ENCODE measurements at regions not wholly inside any gene's neighbourhood (a gene's known extent, or its start where the extent isn't known, plus 50 kb on each side); places are given as distances from the start of the nearest gene placed in this dataset.

DNA sequence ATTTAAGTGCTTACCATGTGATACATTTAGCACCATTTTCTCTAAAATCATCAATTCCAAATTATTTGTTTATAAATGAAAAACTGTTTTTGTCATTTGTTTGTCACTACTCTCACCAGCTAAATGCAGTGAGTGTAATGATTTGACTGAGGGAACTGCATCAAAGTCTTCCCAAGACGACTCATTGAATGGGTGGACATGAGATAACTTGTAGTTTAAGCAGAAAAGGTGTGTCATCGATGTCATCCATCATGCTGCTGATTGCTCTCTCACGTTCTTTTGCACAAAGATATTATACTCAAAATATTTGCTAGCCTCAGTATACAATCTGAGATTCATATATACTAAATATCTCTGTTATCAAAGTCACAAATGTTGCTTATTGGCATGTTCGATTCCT is 366.5 kb downstream of the IRS2 start:
- TF ChIP-seq, protein P1, sequence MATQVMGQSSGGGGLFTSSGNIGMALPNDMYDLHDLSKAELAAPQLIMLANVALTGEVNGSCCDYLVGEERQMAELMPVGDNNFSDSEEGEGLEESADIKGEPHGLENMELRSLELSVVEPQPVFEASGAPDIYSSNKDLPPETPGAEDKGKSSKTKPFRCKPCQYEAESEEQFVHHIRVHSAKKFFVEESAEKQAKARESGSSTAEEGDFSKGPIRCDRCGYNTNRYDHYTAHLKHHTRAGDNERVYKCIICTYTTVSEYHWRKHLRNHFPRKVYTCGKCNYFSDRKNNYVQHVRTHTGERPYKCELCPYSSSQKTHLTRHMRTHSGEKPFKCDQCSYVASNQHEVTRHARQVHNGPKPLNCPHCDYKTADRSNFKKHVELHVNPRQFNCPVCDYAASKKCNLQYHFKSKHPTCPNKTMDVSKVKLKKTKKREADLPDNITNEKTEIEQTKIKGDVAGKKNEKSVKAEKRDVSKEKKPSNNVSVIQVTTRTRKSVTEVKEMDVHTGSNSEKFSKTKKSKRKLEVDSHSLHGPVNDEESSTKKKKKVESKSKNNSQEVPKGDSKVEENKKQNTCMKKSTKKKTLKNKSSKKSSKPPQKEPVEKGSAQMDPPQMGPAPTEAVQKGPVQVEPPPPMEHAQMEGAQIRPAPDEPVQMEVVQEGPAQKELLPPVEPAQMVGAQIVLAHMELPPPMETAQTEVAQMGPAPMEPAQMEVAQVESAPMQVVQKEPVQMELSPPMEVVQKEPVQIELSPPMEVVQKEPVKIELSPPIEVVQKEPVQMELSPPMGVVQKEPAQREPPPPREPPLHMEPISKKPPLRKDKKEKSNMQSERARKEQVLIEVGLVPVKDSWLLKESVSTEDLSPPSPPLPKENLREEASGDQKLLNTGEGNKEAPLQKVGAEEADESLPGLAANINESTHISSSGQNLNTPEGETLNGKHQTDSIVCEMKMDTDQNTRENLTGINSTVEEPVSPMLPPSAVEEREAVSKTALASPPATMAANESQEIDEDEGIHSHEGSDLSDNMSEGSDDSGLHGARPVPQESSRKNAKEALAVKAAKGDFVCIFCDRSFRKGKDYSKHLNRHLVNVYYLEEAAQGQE (IDR thresholded peaks at IDR 0.05; ENCODE audit: insufficient read depth in 1 of 2, low read depth in 2 of 2, low read length in 2 of 2), result no peak
- TF ChIP-seq TAF1 (IDR thresholded peaks at IDR 0.05; ENCODE audit: borderline replicate concordance, insufficient read depth, low read length) (no peak), FOXP2 (optimal IDR thresholded peaks at IDR 0.05; ENCODE audit: borderline replicate concordance, extremely low read depth, extremely low read length, insufficient read depth) (no peak), POLR2AphosphoS5 (IDR thresholded peaks at IDR 0.05; ENCODE audit: low read depth, low read length) (no peak), SIN3A (IDR thresholded peaks at IDR 0.05; ENCODE audit: borderline replicate concordance, insufficient read depth, low read length) (no peak)

DNA sequence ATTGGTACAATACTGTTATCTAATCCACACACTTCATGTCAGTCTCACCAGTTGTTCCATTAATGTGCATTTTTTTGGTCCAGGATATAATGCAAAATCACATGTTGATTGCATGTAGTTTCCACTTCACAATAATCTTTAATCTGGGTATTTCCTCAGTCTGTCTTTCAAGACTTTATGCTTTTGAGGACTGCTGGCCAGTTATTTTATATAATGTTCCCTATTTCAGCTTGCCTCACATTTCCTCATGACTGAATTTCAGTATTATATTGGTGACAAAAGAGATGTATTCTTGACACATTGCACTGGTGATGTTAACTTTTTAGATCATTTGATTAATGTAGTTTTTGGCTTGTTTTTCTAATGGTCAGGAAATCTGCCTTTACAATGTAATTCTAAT is 368.3 kb downstream of the IRS2 start:
- TF ChIP-seq SIN3A (IDR thresholded peaks at IDR 0.05; ENCODE audit: borderline replicate concordance, insufficient read depth, low read length) (no peak), TAF1 (IDR thresholded peaks at IDR 0.05; ENCODE audit: borderline replicate concordance, insufficient read depth, low read length) (no peak), POLR2AphosphoS5 (IDR thresholded peaks at IDR 0.05; ENCODE audit: low read depth, low read length) (no peak), FOXP2 (optimal IDR thresholded peaks at IDR 0.05; ENCODE audit: borderline replicate concordance, extremely low read depth, extremely low read length, insufficient read depth) (no peak)
- TF ChIP-seq, protein P1 (IDR thresholded peaks at IDR 0.05; ENCODE audit: insufficient read depth in 1 of 2, low read depth in 2 of 2, low read length in 2 of 2), result no peak

DNA sequence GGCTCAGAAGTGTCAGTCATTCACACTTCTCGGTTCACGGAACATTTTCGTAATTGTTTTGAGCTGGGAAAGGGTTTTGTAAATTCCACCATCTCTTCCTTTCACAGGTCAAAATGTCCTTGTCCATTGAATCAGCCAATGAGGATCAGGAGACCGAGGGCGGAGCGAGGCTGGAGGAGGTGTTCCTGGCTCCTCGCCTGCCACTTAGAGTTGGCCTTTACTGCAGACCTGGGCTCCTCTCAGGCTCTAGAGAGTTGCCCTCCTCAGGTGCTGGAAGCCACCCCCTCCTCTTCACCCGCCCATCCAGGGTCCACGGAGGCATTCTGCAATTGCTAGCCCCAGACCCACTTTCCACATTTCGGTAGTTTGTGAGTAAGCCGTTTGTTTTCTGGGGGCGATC is 370.4 kb downstream of the IRS2 start:
- no peak for TF ChIP-seq POLR2AphosphoS5 (IDR thresholded peaks at IDR 0.05; ENCODE audit: low read depth, low read length)
- TF ChIP-seq FOXP2 (optimal IDR thresholded peaks at IDR 0.05; ENCODE audit: borderline replicate concordance, extremely low read depth, extremely low read length, insufficient read depth), result no peak
- no peak for TF ChIP-seq TAF1 (IDR thresholded peaks at IDR 0.05; ENCODE audit: borderline replicate concordance, insufficient read depth, low read length)
- no peak for TF ChIP-seq SIN3A (IDR thresholded peaks at IDR 0.05; ENCODE audit: borderline replicate concordance, insufficient read depth, low read length)
- TF ChIP-seq, protein P1 (IDR thresholded peaks at IDR 0.05; ENCODE audit: insufficient read depth in 1 of 2, low read depth in 2 of 2, low read length in 2 of 2), result no peak

DNA sequence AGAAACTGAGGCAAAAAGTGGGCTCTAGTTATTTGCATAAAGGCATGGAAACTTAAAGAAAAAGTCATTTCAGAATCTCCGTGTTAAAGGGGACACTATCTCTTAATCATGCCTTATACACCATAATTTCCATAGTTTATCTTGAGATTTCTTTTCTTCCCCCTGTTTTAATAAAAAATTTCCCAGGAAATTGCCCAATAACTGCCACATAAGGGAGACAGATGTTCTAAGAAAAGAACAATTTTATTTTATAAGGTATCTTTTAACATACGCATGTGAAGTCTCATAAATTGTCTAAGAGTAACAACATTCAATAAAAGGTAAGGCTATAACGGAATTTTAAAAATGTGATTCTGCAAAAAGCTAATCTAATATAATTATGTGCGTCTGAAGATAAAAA is 371.3 kb downstream of the IRS2 start:
- TF ChIP-seq TAF1 (IDR thresholded peaks at IDR 0.05; ENCODE audit: borderline replicate concordance, insufficient read depth, low read length) (no peak), SIN3A (IDR thresholded peaks at IDR 0.05; ENCODE audit: borderline replicate concordance, insufficient read depth, low read length) (no peak), POLR2AphosphoS5 (IDR thresholded peaks at IDR 0.05; ENCODE audit: low read depth, low read length) (no peak), FOXP2 (optimal IDR thresholded peaks at IDR 0.05; ENCODE audit: borderline replicate concordance, extremely low read depth, extremely low read length, insufficient read depth) (no peak)
- TF ChIP-seq, protein P1 (IDR thresholded peaks at IDR 0.05; ENCODE audit: insufficient read depth in 1 of 2, low read depth in 2 of 2, low read length in 2 of 2), result no peak
